ENCODE measurements at regions not wholly inside any gene's neighbourhood (a gene's known extent, or its start where the extent isn't known, plus 50 kb on each side); places are given as distances from the start of the nearest gene placed in this dataset.
"Not testable (repeated sequence)": the region's sequence is repeated elsewhere in the genome, so short reads cannot be mapped to it uniquely, and the experiment has no call there.

- no peak for DNase-seq (ENCODE audit: low read depth, low spot score)
Observed at GRCh38 chr6:60670036-60670435, 1616.0 kb downstream of the KHDRBS2 start.

GRCh38 chr6:60668428-60668827 lies 1617.6 kb downstream of the KHDRBS2 start:
- no peak for DNase-seq (ENCODE audit: low read depth, low spot score)

- DNase-seq (ENCODE audit: low read depth, low spot score): not testable (repeated sequence)
Observed at GRCh38 chr6:60663199-60663598, 1622.8 kb downstream of the KHDRBS2 start.

GRCh38 chr6:60643870-60644269 lies 1642.2 kb downstream of the KHDRBS2 start:
- DNase-seq (ENCODE audit: low read depth, low spot score): no peak

- not testable (repeated sequence) for DNase-seq (ENCODE audit: low read depth, low spot score)
Observed at GRCh38 chr6:60639185-60639584, 1646.8 kb downstream of the KHDRBS2 start.
